PFSK-1 (cell line): ENCODE measurements at regions not wholly inside any gene's neighbourhood (a gene's known extent, or its start where the extent isn't known, plus 50 kb on each side); places are given as distances from the start of the nearest gene placed in this dataset.

Experiments used
- FOXP2 ChIP-seq: optimal IDR thresholded peaks from 2 replicates; pipeline ENCODE3; 2011; ENCODE audit warnings: borderline replicate concordance, control low read depth, inconsistent platforms; ENCODE audit not compliant: insufficient read depth; ENCODE audit errors: extremely low read length, extremely low read depth
- POLR2AphosphoS5 ChIP-seq: IDR thresholded peaks from 2 replicates; pipeline ENCODE4 v1.6.1; 2012; ENCODE audit warnings: low read depth, mild to moderate bottlenecking, control low read depth, low read length, moderate library complexity
- SIN3A ChIP-seq: IDR thresholded peaks from 2 replicates; pipeline ENCODE4 v1.6.1; 2012; ENCODE audit warnings: mild to moderate bottlenecking, low read length, moderate library complexity, borderline replicate concordance; ENCODE audit not compliant: insufficient read depth
- TAF1 ChIP-seq: IDR thresholded peaks from 2 replicates; pipeline ENCODE4 v1.6.1; 2012; ENCODE audit warnings: low read length, control low read depth, borderline replicate concordance; ENCODE audit not compliant: insufficient read depth
- TF ChIP-seq, protein P1 (sequence below), 2 experiments: IDR thresholded peaks; 2 replicates each; pipeline versions ENCODE4 v1.6.1 to v1.8.0; 2011 to 2012; ENCODE audit warnings: low read depth in 2 of 2, low read length in 2 of 2, control low read depth in 1 of 2, inconsistent platforms in 1 of 2, mild to moderate bottlenecking in 1 of 2, moderate library complexity in 1 of 2; ENCODE audit not compliant: insufficient read depth in 1 of 2

DNA sequence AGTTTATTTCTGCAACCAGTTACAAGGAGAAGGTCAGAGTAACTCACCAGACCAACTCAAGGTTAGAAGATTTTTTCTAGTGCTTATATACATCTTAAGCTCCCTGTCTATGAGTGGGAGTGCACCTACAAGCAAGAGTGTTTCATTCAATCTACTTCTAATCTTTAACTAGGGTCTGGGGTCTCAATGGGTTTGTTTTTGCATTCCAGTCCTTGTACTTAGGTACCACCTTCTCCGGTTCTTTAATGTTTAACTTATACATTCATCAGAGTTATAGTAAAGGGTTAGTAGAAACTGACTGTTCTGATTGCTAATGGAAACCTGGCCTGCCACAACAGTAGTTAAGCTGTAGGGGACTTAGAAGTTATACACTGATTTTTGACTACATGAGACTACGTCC lies 271.7 kb downstream of the HTR1A start:
- TF ChIP-seq TAF1 (no peak), POLR2AphosphoS5 (no peak), SIN3A (no peak), FOXP2 (no peak)
- TF ChIP-seq, protein P1, sequence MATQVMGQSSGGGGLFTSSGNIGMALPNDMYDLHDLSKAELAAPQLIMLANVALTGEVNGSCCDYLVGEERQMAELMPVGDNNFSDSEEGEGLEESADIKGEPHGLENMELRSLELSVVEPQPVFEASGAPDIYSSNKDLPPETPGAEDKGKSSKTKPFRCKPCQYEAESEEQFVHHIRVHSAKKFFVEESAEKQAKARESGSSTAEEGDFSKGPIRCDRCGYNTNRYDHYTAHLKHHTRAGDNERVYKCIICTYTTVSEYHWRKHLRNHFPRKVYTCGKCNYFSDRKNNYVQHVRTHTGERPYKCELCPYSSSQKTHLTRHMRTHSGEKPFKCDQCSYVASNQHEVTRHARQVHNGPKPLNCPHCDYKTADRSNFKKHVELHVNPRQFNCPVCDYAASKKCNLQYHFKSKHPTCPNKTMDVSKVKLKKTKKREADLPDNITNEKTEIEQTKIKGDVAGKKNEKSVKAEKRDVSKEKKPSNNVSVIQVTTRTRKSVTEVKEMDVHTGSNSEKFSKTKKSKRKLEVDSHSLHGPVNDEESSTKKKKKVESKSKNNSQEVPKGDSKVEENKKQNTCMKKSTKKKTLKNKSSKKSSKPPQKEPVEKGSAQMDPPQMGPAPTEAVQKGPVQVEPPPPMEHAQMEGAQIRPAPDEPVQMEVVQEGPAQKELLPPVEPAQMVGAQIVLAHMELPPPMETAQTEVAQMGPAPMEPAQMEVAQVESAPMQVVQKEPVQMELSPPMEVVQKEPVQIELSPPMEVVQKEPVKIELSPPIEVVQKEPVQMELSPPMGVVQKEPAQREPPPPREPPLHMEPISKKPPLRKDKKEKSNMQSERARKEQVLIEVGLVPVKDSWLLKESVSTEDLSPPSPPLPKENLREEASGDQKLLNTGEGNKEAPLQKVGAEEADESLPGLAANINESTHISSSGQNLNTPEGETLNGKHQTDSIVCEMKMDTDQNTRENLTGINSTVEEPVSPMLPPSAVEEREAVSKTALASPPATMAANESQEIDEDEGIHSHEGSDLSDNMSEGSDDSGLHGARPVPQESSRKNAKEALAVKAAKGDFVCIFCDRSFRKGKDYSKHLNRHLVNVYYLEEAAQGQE (IDR thresholded peaks at IDR 0.05; ENCODE audit: insufficient read depth in 1 of 2, low read depth in 2 of 2, low read length in 2 of 2), result no peak
